A549 (cell line): ENCODE measurements at regions not wholly inside any gene's neighbourhood (a gene's known extent, or its start where the extent isn't known, plus 50 kb on each side); places are given as distances from the start of the nearest gene placed in this dataset.

Experiments
- ATAC-seq, 2 experiments: fragments of 200-7000 bp in 1 of 2; fragments of >200 bp in 1 of 2; cut with Nextera tagmentation in 1 of 2; cut with Tn5 transposase in 1 of 2; 3 replicates each; pipeline versions ENCODE4 v1.8.0 to v1.9.1; 2018 to 2020; ENCODE audit warnings: mild to moderate bottlenecking in 1 of 2, moderate library complexity in 1 of 2
- CTCF ChIA-PET: fragments of 300-600 bp; sonication (Branson Sonifier 250); formaldehyde crosslinking; extraction: SDS; loops from one replicate; lab custom pipeline; 2021; ENCODE audit warnings: antibody characterized with exemption, inconsistent platforms; lab: Yijun Ruan, JAX
- POLR2A ChIA-PET: fragments of 350-600 bp; formaldehyde crosslinking; extraction: SDS; loops from one replicate; lab custom pipeline; 2021; ENCODE audit warnings: antibody characterized with exemption, inconsistent platforms; lab: Yijun Ruan, JAX
- DNase-seq, 2 experiments: peaks; one replicate each; pipeline versions ENCODE4 v3.0.0 to v3.0.0-alpha.2; 2011 to 2016; ENCODE audit warnings: low read depth in 1 of 2, low spot score in 1 of 2
- FAIRE-seq: peaks from 2 replicates; lab custom pipeline; 2011; peaks lifted over from hg19 to GRCh38; lab: Jason Lieb, UNC
- H3K27ac ChIP-seq, 2 experiments: fragments of >200 bp; sonication (Bioruptor Twin); formaldehyde crosslinking; 3 replicates each; pipeline ENCODE4 v1.5.1; 2016 to 2017
- H3K4me1 ChIP-seq: fragments of >200 bp; sonication (Bioruptor Twin); formaldehyde crosslinking; 3 replicates; pipeline ENCODE4 v1.6.1; 2016
- H3K4me2 ChIP-seq: fragments of >200 bp; sonication (Bioruptor Twin); formaldehyde crosslinking; 3 replicates; pipeline ENCODE4 v1.6.1; 2016
- H3K4me3 ChIP-seq: fragments of >200 bp; sonication (Bioruptor Twin); formaldehyde crosslinking; 3 replicates; pipeline ENCODE4 v1.5.1; 2016
- H3K9me3 ChIP-seq: fragments of >200 bp; sonication (Bioruptor Twin); formaldehyde crosslinking; 3 replicates; pipeline ENCODE4 v1.6.1; 2016
- BCL3 ChIP-seq: fragments of >200 bp; sonication (Bioruptor Twin); formaldehyde crosslinking; IDR thresholded peaks from 3 replicates; pipeline ENCODE4 v1.6.1; 2016
- BHLHE40 ChIP-seq: IDR thresholded peaks from 2 replicates; pipeline ENCODE4 v1.6.1; 2012; ENCODE audit warnings: low read depth, low read length, inconsistent platforms
- CEBPB ChIP-seq, 2 experiments: fragments of >200 bp in 1 of 2; sonication (Bioruptor Twin) in 1 of 2; formaldehyde crosslinking in 1 of 2; IDR thresholded peaks; 2 replicates each; pipeline ENCODE4 v1.6.1; 2012 to 2016
- CHD2 ChIP-seq: fragments of 150-350 bp; IDR thresholded peaks from 2 replicates; pipeline ENCODE4 v1.6.1; 2014; ENCODE audit warnings: low read length; ENCODE audit not compliant: partially characterized antibody
- CHD4 ChIP-seq: fragments of 200-600 bp; sonication (generic); IDR thresholded peaks from 2 replicates; pipeline ENCODE4 v1.6.1; 2016; ENCODE audit warnings: antibody characterized with exemption, mild to moderate bottlenecking, borderline replicate concordance
- ELK1 ChIP-seq: fragments of 150-350 bp; IDR thresholded peaks from 2 replicates; pipeline ENCODE4 v1.6.1; 2014; ENCODE audit warnings: low read depth, mild to moderate bottlenecking, low read length
- HDAC2 ChIP-seq: fragments of 200-600 bp; sonication (generic); IDR thresholded peaks from 2 replicates; pipeline ENCODE4 v1.6.1; 2016
- HES2 ChIP-seq: fragments of >200 bp; sonication (Bioruptor Twin); formaldehyde crosslinking; IDR thresholded peaks from 2 replicates; pipeline ENCODE4 v1.6.1; 2016
- HOXA7 ChIP-seq: fragments of 250-450 bp; sonication (Bioruptor Pico); IDR thresholded peaks from 2 replicates; pipeline ENCODE4 v1.5.0; 2020; ENCODE audit warnings: mild to moderate bottlenecking, moderate library complexity
- HOXB13 ChIP-seq: fragments of 250-450 bp; sonication (Bioruptor Pico); IDR thresholded peaks from 2 replicates; pipeline ENCODE4 v1.5.0; 2020; ENCODE audit warnings: low read depth, mild to moderate bottlenecking, moderate library complexity
- HOXB5 ChIP-seq: fragments of 250-450 bp; sonication (Bioruptor Pico); IDR thresholded peaks from 2 replicates; pipeline ENCODE4 v1.5.0; 2020; ENCODE audit warnings: mild to moderate bottlenecking, moderate library complexity
- JUN ChIP-seq, 2 experiments: fragments of >200 bp; sonication (Bioruptor Twin); formaldehyde crosslinking; IDR thresholded peaks; 2 replicates in 1 of 2; 3 replicates in 1 of 2; pipeline ENCODE4 v1.6.1; 2016 to 2017
- KDM5A ChIP-seq: fragments of 200-600 bp; sonication (generic); IDR thresholded peaks from 2 replicates; pipeline ENCODE4 v1.6.1; 2016; ENCODE audit warnings: antibody characterized with exemption, mild to moderate bottlenecking
- NFE2L2 ChIP-seq: fragments of 150-350 bp; conservative IDR thresholded peaks from 2 replicates; pipeline ENCODE4 v1.6.1; 2014; ENCODE audit warnings: low read length
- NPAS2 ChIP-seq: fragments of 250-450 bp; sonication (Bioruptor Pico); IDR thresholded peaks from 2 replicates; pipeline ENCODE4 v1.8.0; 2022; ENCODE audit warnings: mild to moderate bottlenecking, moderate library complexity, borderline replicate concordance
- NR3C1 ChIP-seq: fragments of >200 bp; sonication (Bioruptor Twin); formaldehyde crosslinking; IDR thresholded peaks from 3 replicates; pipeline ENCODE4 v1.6.1; 2017
- RAD21 ChIP-seq, 2 experiments: fragments of >200 bp in 1 of 2; sonication (Bioruptor Twin) in 1 of 2; formaldehyde crosslinking in 1 of 2; IDR thresholded peaks in 1 of 2; conservative IDR thresholded peaks in 1 of 2; 2 replicates in 1 of 2; 3 replicates in 1 of 2; pipeline ENCODE4 v1.6.1; 2012 to 2018; ENCODE audit warnings: inconsistent platforms in 1 of 2
- RCOR1 ChIP-seq: fragments of 150-350 bp; IDR thresholded peaks from 2 replicates; pipeline ENCODE4 v1.6.1; 2014; ENCODE audit warnings: antibody characterized with exemption, low read length, low read depth
- RFX5 ChIP-seq: fragments of 450-650 bp; IDR thresholded peaks from 2 replicates; pipeline ENCODE4 v1.7.1; 2014; ENCODE audit warnings: antibody characterized with exemption, mild to moderate bottlenecking, moderate library complexity
- RNF2 ChIP-seq: fragments of 200-600 bp; sonication (generic); IDR thresholded peaks from 2 replicates; pipeline ENCODE4 v1.6.1; 2016; ENCODE audit warnings: low read depth, mild to moderate bottlenecking, antibody characterized with exemption, moderate library complexity, borderline replicate concordance
- TFCP2L1 ChIP-seq: fragments of 250-450 bp; sonication (Bioruptor Pico); IDR thresholded peaks from 2 replicates; pipeline ENCODE4 v1.5.0; 2021; ENCODE audit warnings: mild to moderate bottlenecking
- USF2 ChIP-seq: fragments of 450-650 bp; IDR thresholded peaks from 2 replicates; pipeline ENCODE4 v1.6.1; 2014; ENCODE audit warnings: antibody characterized with exemption
- ZC3H11A ChIP-seq: fragments of 450-650 bp; IDR thresholded peaks from 2 replicates; pipeline ENCODE4 v1.6.1; 2014; ENCODE audit warnings: antibody characterized with exemption, mild to moderate bottlenecking
- ZNF302 ChIP-seq: fragments of 250-450 bp; sonication (Bioruptor Pico); IDR thresholded peaks from 2 replicates; pipeline ENCODE4 v1.9.0; 2021; ENCODE audit warnings: inconsistent platforms, mild to moderate bottlenecking, moderate library complexity
- WGBS: methylation state at CpG from one replicate; pipeline ENCODE4 v1.1.6; 2017; ENCODE audit errors: missing lambda C conversion rate; 5-methylcytosine and 5-hydroxymethylcytosine counted together
- TF ChIP-seq, protein P1 (sequence below): IDR thresholded peaks from 2 replicates; pipeline ENCODE4 v1.6.1; 2012
- TF ChIP-seq, protein P2 (sequence below): fragments of 250-450 bp; sonication (Bioruptor Pico); IDR thresholded peaks from 2 replicates; pipeline ENCODE4 v1.5.0; 2020; ENCODE audit warnings: low read depth, mild to moderate bottlenecking, moderate library complexity

- no peak overlapping the region for H3K27ac ChIP-seq
- CTCF ChIA-PET = interaction anchor here (0.8 kb wide), 1 partner anchor 8 kb away, joined by 3 read pairs; no protein-coding TSS in a partner anchor
- 95% methylated on average over 1 of the region's 1 CpG for WGBS
- no peak overlapping the region for H3K4me3 ChIP-seq
- no peaks in the 10 kb centered on the region for H3K9me3 ChIP-seq
- FAIRE-seq (no peak), DNase-seq (no peak), ATAC-seq (no peak)
- H3K4me1 ChIP-seq = peaks cover 13% of the 10 kb centered on the region
- POLR2A ChIA-PET = no interaction called here
- TF ChIP-seq TFCP2L1 (CRISPR knock-in tag) = no peak
- no peak for TF ChIP-seq BCL3
- TF ChIP-seq NFE2L2 = no peak
- no peak overlapping the region for H3K4me2 ChIP-seq
Measured at GRCh38 chr18:39772155-39772919, 2182.7 kb upstream of the PIK3C3 start.

GRCh38 chr18:39770399-39770798, 2184.6 kb upstream of the PIK3C3 start:
- Histone ChIP-seq H3K27ac (no peak overlapping the region), H3K4me2 (no peak overlapping the region), H3K4me1 (peaks cover 7% of the 10 kb centered on the region), H3K4me3 (no peak overlapping the region), H3K9me3 (no peaks in the 10 kb centered on the region)
- TF ChIP-seq KDM5A (no peak), NPAS2 (no peak), HOXB5 (no peak), ZNF302 (CRISPR knock-in tag) (no peak), BCL3 (no peak), NR3C1 (no peak), JUN (IDR thresholded peaks at IDR 0.05) (no peak)
- TF ChIP-seq, protein P1, sequence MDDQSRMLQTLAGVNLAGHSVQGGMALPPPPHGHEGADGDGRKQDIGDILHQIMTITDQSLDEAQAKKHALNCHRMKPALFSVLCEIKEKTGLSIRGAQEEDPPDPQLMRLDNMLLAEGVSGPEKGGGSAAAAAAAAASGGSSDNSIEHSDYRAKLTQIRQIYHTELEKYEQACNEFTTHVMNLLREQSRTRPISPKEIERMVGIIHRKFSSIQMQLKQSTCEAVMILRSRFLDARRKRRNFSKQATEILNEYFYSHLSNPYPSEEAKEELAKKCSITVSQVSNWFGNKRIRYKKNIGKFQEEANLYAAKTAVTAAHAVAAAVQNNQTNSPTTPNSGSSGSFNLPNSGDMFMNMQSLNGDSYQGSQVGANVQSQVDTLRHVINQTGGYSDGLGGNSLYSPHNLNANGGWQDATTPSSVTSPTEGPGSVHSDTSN = no peak
- DNase-seq = no peak
- WGBS = 100% methylated on average over 1 of the region's 1 CpG
- CTCF ChIA-PET = no interaction called here
- FAIRE-seq = no peak
- POLR2A ChIA-PET = no interaction called here
- no peak for ATAC-seq

- H3K9me3 ChIP-seq = no peaks in the 10 kb centered on the region
- no peak overlapping the region for H3K4me3 ChIP-seq
- ChIA-PET POLR2A (no interaction called here), CTCF (no interaction called here)
- no peak for TF ChIP-seq ELK1
- TF ChIP-seq HOXA7 (CRISPR knock-in tag) = no peak
- no peak for TF ChIP-seq CHD4
- no peak for TF ChIP-seq CEBPB (IDR thresholded peaks at IDR 0.05)
- no peak for TF ChIP-seq BHLHE40
- no peak for TF ChIP-seq HOXB13 (CRISPR knock-in tag)
- no peak for TF ChIP-seq ZC3H11A
- no peak for TF ChIP-seq RFX5
- TF ChIP-seq HES2 = no peak
- TF ChIP-seq, protein P2, sequence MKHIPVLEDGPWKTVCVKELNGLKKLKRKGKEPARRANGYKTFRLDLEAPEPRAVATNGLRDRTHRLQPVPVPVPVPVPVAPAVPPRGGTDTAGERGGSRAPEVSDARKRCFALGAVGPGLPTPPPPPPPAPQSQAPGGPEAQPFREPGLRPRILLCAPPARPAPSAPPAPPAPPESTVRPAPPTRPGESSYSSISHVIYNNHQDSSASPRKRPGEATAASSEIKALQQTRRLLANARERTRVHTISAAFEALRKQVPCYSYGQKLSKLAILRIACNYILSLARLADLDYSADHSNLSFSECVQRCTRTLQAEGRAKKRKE = no peak
- no peak for TF ChIP-seq TFCP2L1 (CRISPR knock-in tag)
- no peak for TF ChIP-seq RCOR1
- TF ChIP-seq RAD21 (conservative IDR thresholded peaks at IDR 0.05 in 1 of 2, IDR thresholded peaks at IDR 0.05 in 1 of 2) = no peak
- TF ChIP-seq HDAC2 = no peak
- TF ChIP-seq RNF2 = no peak
- TF ChIP-seq USF2 = no peak
- no peak for TF ChIP-seq BCL3
- TF ChIP-seq CHD2 = no peak
- no peak overlapping the region for H3K4me2 ChIP-seq
- ATAC-seq = no peak
- FAIRE-seq = no peak
- H3K27ac ChIP-seq = no peak overlapping the region
- H3K4me1 ChIP-seq = no peaks in the 10 kb centered on the region
- DNase-seq = no peak
Measured at GRCh38 chr18:39764873-39765272, 2190.2 kb upstream of the PIK3C3 start.
